Left lung (tissue), 4 donors: ENCODE measurements at regions not wholly inside any gene's neighbourhood (a gene's known extent, or its start where the extent isn't known, plus 50 kb on each side); places are given as distances from the start of the nearest gene placed in this dataset.

Experiments used
- ATAC-seq: fragments of 200-7000 bp; cut with Tn5 transposase; one replicate; pipeline ENCODE4 v1.9.1; 2020; ENCODE audit warnings: moderate library complexity
- DNase-seq, 4 donors: peaks; one replicate each; pipeline ENCODE4 v3.0.0-alpha.2; 2013 to 2020
- H3K27ac ChIP-seq, 2 donors: fragments of 200-600 bp; sonication (generic) in 1 of 2; one replicate each; pipeline versions ENCODE4 v1.5.0 to v1.8.0; 2020 to 2021
- H3K27me3 ChIP-seq, 2 donors: fragments of 200-600 bp; sonication (generic) in 1 of 2; one replicate each; pipeline versions ENCODE4 v1.5.0 to v1.8.0; 2020 to 2021
- H3K36me3 ChIP-seq, 2 donors: fragments of 200-600 bp; sonication (generic) in 1 of 2; one replicate each; pipeline versions ENCODE4 v1.5.0 to v1.8.0; 2020 to 2021
- H3K4me1 ChIP-seq, 2 donors: fragments of 200-600 bp; one replicate each; pipeline ENCODE4 v1.8.0; 2021
- H3K4me3 ChIP-seq, 2 donors: fragments of 200-600 bp; sonication (generic) in 1 of 2; one replicate each; pipeline versions ENCODE4 v1.5.0 to v1.8.0; 2020 to 2021; ENCODE audit warnings: mild to moderate bottlenecking in 1 of 2
- H3K9me3 ChIP-seq, 2 donors: fragments of 200-600 bp; sonication (generic) in 1 of 2; one replicate each; pipeline versions ENCODE4 v1.5.0 to v1.8.0; 2020 to 2021
- intact Hi-C, 2 donors: fragments of 100-400 bp; cut with DNase I; formaldehyde crosslinking; loops; one replicate each; pipeline versions ENCODE4 v1.11.2 to v1.14.2; 2022
- TF ChIP-seq, protein P1 (sequence below), 2 donors: fragments of 200-600 bp; sonication (generic) in 1 of 2; IDR thresholded peaks; one replicate each; pipeline versions ENCODE4 v1.5.0 to v1.8.0; 2021; ENCODE audit warnings: antibody characterized with exemption in 2 of 2
- donor health status: DM: no; HTN: yes; CAD: no.
- donor health status: DM: no; HTN: no; CAD: no.

GRCh38 chr18:44039216-44039615, 641.5 kb upstream of the SETBP1 start:
- TF ChIP-seq, protein P1, sequence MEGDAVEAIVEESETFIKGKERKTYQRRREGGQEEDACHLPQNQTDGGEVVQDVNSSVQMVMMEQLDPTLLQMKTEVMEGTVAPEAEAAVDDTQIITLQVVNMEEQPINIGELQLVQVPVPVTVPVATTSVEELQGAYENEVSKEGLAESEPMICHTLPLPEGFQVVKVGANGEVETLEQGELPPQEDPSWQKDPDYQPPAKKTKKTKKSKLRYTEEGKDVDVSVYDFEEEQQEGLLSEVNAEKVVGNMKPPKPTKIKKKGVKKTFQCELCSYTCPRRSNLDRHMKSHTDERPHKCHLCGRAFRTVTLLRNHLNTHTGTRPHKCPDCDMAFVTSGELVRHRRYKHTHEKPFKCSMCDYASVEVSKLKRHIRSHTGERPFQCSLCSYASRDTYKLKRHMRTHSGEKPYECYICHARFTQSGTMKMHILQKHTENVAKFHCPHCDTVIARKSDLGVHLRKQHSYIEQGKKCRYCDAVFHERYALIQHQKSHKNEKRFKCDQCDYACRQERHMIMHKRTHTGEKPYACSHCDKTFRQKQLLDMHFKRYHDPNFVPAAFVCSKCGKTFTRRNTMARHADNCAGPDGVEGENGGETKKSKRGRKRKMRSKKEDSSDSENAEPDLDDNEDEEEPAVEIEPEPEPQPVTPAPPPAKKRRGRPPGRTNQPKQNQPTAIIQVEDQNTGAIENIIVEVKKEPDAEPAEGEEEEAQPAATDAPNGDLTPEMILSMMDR (IDR thresholded peaks at IDR 0.05) = no peak
- Histone ChIP-seq H3K4me3 (no peak overlapping the region), H3K27me3 (no peaks in the 10 kb centered on the region), H3K4me1 (peaks cover 0 to 6% of the 10 kb centered on the region in 2 donors), H3K9me3 (no peaks in the 10 kb centered on the region), H3K27ac (no peak overlapping the region), H3K36me3 (no peaks in the 10 kb centered on the region)
- intact Hi-C loops = no loop called here
- ATAC-seq = no peak
- DNase-seq = no peak

DNA sequence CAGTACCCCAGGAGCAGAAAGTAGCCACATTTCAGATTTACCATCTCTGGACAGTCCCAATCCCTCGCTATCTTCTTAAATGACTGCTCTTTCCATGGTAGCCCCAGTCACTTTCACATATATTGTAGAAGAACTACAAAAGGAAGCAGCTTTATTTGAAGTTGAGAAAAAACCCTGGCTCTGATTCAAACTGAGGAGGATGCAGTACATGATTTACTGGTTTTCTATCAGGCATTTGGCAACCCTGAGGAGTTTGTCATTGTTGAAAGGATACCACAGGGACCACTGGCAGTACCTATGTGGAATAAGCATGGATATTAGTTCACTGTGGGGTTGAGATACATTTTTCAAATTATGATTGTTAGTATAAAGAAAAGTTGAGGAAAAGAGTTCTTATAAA, 640.9 kb upstream of the SETBP1 start:
- no peaks in the 10 kb centered on the region for H3K9me3 ChIP-seq
- TF ChIP-seq, protein P1 (IDR thresholded peaks at IDR 0.05) = no peak
- no peak for ATAC-seq
- H3K4me1 ChIP-seq = peaks cover 0 to 6% of the 10 kb centered on the region in 2 donors
- no peak overlapping the region for H3K4me3 ChIP-seq
- H3K36me3 ChIP-seq = no peaks in the 10 kb centered on the region
- intact Hi-C loops = no loop called here
- no peaks in the 10 kb centered on the region for H3K27me3 ChIP-seq
- DNase-seq = no peak
- no peak overlapping the region for H3K27ac ChIP-seq

GRCh38 chr18:44041553-44041952, 639.1 kb upstream of the SETBP1 start:
- no peaks in the 10 kb centered on the region for H3K36me3 ChIP-seq
- no peaks in the 10 kb centered on the region for H3K27me3 ChIP-seq
- intact Hi-C loops = no loop called here
- H3K27ac ChIP-seq = no peak overlapping the region
- H3K4me1 ChIP-seq = no peaks in the 10 kb centered on the region
- no peak overlapping the region for H3K4me3 ChIP-seq
- TF ChIP-seq, protein P1 (IDR thresholded peaks at IDR 0.05) = no peak
- ATAC-seq (no peak), DNase-seq (no peak)
- no peaks in the 10 kb centered on the region for H3K9me3 ChIP-seq

DNA sequence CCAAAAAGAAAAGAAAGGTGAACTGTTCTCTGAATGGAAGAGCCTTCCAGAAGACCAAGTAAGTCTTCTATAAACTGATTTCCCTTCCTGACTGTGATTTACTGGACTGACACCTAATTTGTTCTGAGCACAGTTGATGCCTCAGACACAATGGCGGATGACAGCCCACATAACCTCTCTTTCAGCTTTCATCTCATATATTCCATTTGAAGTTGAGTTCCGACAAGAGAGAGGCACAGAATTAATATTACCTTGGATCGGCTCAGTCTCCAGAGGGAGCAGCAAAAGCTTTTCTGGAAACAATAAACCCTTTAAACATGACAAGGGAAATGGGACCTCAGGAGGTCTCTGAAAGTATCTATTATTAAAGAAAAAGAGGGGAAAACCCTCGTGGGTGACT, 638.7 kb upstream of the SETBP1 start:
- no peaks in the 10 kb centered on the region for H3K27me3 ChIP-seq
- H3K4me1 ChIP-seq = no peaks in the 10 kb centered on the region
- TF ChIP-seq, protein P1 (IDR thresholded peaks at IDR 0.05) = no peak
- intact Hi-C loops = no loop called here
- ATAC-seq = no peak
- no peaks in the 10 kb centered on the region for H3K9me3 ChIP-seq
- no peak for DNase-seq
- no peak overlapping the region for H3K27ac ChIP-seq
- H3K36me3 ChIP-seq = no peaks in the 10 kb centered on the region
- H3K4me3 ChIP-seq = no peak overlapping the region

DNA sequence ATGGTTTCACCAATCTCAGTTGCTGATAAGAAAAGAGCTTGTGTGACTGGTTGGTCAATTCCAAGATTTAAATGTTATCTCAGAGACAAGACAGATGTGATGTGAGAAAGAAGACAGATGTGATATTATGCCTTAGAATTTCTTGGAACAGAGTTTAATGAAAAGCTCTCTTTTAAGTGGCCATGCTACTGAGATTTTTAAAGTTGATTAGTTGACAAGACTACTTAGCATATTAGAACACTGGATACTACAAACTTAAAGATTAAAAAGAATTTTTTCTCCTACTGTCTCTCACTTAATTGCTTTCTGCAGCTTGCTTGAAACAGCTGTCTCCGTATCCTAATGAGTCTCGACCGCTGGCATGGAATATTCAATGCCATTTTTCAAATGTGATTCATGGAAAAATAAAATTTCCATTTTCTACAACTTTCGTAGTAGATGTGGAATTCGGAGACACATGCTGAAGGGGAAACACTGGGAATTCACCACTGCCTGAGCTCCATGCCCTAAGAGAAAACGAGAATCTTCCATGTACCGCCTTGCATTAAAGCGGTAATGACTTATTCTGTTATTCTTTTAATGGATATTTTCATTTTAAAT, 634.2 kb upstream of the SETBP1 start:
- H3K4me3 ChIP-seq = no peak overlapping the region
- no peaks in the 10 kb centered on the region for H3K4me1 ChIP-seq
- no peak overlapping the region for H3K27ac ChIP-seq
- H3K36me3 ChIP-seq = no peaks in the 10 kb centered on the region
- H3K9me3 ChIP-seq = no peaks in the 10 kb centered on the region
- no peak for ATAC-seq
- peak in 2 of 4 donors; percentile 36 to 43 for DNase-seq
- H3K27me3 ChIP-seq = no peaks in the 10 kb centered on the region
- TF ChIP-seq, protein P1 (IDR thresholded peaks at IDR 0.05) = no peak
- intact Hi-C loops = no loop called here
